ENCODE measurements at regions not wholly inside any gene's neighbourhood (a gene's known extent, or its start where the extent isn't known, plus 50 kb on each side); places are given as distances from the start of the nearest gene placed in this dataset.

- TF ChIP-seq, protein P1, sequence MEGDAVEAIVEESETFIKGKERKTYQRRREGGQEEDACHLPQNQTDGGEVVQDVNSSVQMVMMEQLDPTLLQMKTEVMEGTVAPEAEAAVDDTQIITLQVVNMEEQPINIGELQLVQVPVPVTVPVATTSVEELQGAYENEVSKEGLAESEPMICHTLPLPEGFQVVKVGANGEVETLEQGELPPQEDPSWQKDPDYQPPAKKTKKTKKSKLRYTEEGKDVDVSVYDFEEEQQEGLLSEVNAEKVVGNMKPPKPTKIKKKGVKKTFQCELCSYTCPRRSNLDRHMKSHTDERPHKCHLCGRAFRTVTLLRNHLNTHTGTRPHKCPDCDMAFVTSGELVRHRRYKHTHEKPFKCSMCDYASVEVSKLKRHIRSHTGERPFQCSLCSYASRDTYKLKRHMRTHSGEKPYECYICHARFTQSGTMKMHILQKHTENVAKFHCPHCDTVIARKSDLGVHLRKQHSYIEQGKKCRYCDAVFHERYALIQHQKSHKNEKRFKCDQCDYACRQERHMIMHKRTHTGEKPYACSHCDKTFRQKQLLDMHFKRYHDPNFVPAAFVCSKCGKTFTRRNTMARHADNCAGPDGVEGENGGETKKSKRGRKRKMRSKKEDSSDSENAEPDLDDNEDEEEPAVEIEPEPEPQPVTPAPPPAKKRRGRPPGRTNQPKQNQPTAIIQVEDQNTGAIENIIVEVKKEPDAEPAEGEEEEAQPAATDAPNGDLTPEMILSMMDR (IDR thresholded peaks at IDR 0.05; ENCODE audit: low read depth, low read length) = no peak
- no peak overlapping the region for H3K4me3 ChIP-seq (ENCODE audit: low read depth, low read length)
Measured at GRCh38 chr18:43543236-43543635, 265.9 kb upstream of the SYT4 start.

DNA sequence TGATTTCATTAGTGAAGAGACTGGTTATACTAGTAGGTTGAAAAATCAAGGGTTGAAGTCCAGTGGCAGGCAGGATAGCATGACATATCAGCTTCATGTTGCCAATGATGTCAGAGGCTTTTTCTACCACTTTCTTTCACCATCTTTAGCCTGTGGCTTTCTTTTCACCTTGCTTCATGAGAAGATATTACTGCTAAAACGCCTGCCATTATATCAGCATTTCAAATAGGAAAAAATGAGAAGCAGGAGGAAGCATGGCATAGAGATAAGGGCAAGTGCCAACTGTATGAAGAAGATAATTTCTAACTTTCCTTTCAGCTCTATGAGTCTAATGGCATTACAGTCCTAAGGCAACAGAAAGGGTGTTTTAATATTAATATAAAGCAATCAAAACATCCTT is 270.2 kb upstream of the SYT4 start:
- TF ChIP-seq, protein P1 (IDR thresholded peaks at IDR 0.05; ENCODE audit: low read depth, low read length) = no peak
- no peak overlapping the region for H3K4me3 ChIP-seq (ENCODE audit: low read depth, low read length)

- TF ChIP-seq, protein P1 (IDR thresholded peaks at IDR 0.05; ENCODE audit: low read depth, low read length) = no peak
Measured at GRCh38 chr18:43559507-43559906, 282.2 kb upstream of the SYT4 start.

GRCh38 chr18:43563780-43564179 is 286.5 kb upstream of the SYT4 start:
- TF ChIP-seq, protein P1 (IDR thresholded peaks at IDR 0.05; ENCODE audit: low read depth, low read length) = no peak
- H3K4me3 ChIP-seq (ENCODE audit: low read depth, low read length) = no peak overlapping the region

More at GRCh38 chr18:43559507-43559906, 282.2 kb upstream of the SYT4 start:
- no peak overlapping the region for H3K4me3 ChIP-seq (ENCODE audit: low read depth, low read length)

DNA sequence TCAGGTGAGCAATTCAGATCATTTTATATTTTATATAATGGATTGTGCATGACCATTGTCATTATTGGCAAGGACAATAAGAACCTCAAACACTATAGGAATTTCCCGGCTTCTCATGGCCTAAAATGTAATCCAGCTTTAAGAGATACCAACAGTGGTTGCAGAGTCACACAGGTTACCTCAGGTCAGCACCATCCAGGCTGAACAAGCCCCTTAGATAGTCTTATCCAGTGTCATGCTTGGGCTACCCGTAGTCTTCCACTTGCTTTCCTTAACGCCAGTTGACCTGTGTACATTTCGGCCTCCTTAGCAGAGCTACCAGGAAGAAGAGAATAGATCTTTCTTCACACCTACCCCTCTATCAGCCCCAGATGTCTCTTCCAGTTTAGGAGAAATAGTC is 293.3 kb upstream of the SYT4 start:
- H3K4me3 ChIP-seq (ENCODE audit: low read depth, low read length) = no peak overlapping the region
- TF ChIP-seq, protein P1 (IDR thresholded peaks at IDR 0.05; ENCODE audit: low read depth, low read length) = no peak

DNA sequence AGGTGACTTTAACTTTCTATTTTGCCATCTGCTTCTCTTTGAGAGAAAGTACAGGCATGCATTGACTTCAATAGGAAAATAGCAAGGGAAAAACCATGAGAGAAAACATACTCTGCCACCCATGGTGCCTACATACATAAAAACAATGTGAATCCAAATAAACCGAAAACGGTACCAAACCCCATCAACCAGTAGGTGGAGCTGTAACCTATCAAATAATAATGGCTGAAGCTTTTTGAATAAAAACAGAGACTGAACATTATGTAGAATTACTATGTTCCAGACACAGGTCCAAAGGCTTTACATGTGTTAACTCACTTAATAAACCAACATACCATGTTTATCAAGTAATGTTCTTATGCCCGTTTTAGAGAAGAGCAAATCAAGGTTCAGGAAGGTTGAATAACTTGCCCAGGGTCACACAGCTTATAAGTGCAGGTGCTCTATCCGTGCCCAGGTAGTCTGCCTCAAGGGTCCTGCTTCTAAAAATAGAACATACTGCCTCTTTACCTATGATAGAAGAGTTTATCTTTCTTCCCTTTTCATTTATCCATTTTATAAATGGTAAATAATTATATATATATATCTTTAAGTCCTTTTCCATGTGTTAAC is 293.9 kb upstream of the SYT4 start:
- H3K4me3 ChIP-seq (ENCODE audit: low read depth, low read length) = no peak overlapping the region
- TF ChIP-seq, protein P1 (IDR thresholded peaks at IDR 0.05; ENCODE audit: low read depth, low read length) = peak; percentile 19; the same call in 1 of the 2 replicates

- H3K4me3 ChIP-seq (ENCODE audit: low read depth, low read length) = no peak overlapping the region
- TF ChIP-seq, protein P1 (IDR thresholded peaks at IDR 0.05; ENCODE audit: low read depth, low read length) = no peak
Measured at GRCh38 chr18:43572163-43572562, 294.9 kb upstream of the SYT4 start.
